Small intestine (tissue), 7 donors: ENCODE measurements at regions not wholly inside any gene's neighbourhood (a gene's known extent, or its start where the extent isn't known, plus 50 kb on each side); places are given as distances from the start of the nearest gene placed in this dataset.
"Not testable (repeated sequence)": the region's sequence is repeated elsewhere in the genome, so short reads cannot be mapped to it uniquely, and the experiment has no call there.

ENCODE experiments used
- DNase-seq, 2 donors: peaks; one replicate each; pipeline versions ENCODE4 v3.0.0 to v3.0.0-alpha.2; 2013
- FAIRE-seq: peaks from 2 replicates; lab custom pipeline; 2012; peaks lifted over from hg19 to GRCh38; lab: Jason Lieb, UNC
- H3K27ac ChIP-seq, 3 donors: one replicate each; pipeline ENCODE4 v1.5.1; 2013; ENCODE audit warnings: low read length in 2 of 3, mild to moderate bottlenecking in 2 of 3, control low read depth in 1 of 3, inconsistent platforms in 1 of 3, low read depth in 1 of 3, moderate library complexity in 1 of 3
- H3K27me3 ChIP-seq, 3 donors: one replicate each; pipeline ENCODE4 v1.6.1; 2013; ENCODE audit warnings: low read length in 3 of 3, inconsistent platforms in 1 of 3; ENCODE audit not compliant: control insufficient read depth in 3 of 3, insufficient read depth in 3 of 3
- H3K36me3 ChIP-seq, 3 donors: one replicate each; pipeline ENCODE4 v1.6.1; 2013; ENCODE audit warnings: low read length in 3 of 3, inconsistent platforms in 1 of 3, low read depth in 1 of 3, mild to moderate bottlenecking in 1 of 3, moderate library complexity in 1 of 3; ENCODE audit not compliant: control insufficient read depth in 3 of 3, insufficient read depth in 2 of 3
- H3K4me1 ChIP-seq, 3 donors: one replicate each; pipeline ENCODE4 v1.6.1; 2013; ENCODE audit warnings: low read length in 2 of 3, inconsistent platforms in 1 of 3, low read depth in 1 of 3, mild to moderate bottlenecking in 1 of 3, moderate library complexity in 1 of 3; ENCODE audit not compliant: control insufficient read depth in 3 of 3, insufficient read depth in 2 of 3
- H3K4me3 ChIP-seq, 3 donors: one replicate each; pipeline ENCODE4 v1.5.1; 2013; ENCODE audit warnings: low read length in 3 of 3, control low read depth in 1 of 3, inconsistent platforms in 1 of 3, low read depth in 1 of 3, mild to moderate bottlenecking in 1 of 3, moderate library complexity in 1 of 3
- H3K9me3 ChIP-seq, 2 donors: one replicate each; pipeline ENCODE4 v1.6.1; 2013; ENCODE audit warnings: low read depth in 1 of 2, low read length in 1 of 2; ENCODE audit not compliant: control insufficient read depth in 2 of 2, insufficient read depth in 1 of 2
- WGBS, 3 donors: extraction: QIAGEN DNeasy Blood & Tissue Kit; methylation state at CpG; one replicate each; pipeline ENCODE4 v1.1.7; 2013; 5-methylcytosine and 5-hydroxymethylcytosine counted together
- donor health status: healthy with polysubstance abuse.
- donor health status: control.
- donor health status: control.
- donor health status: Bipolar disorder and iron deficiency.
- donor health status: healthy.

DNA sequence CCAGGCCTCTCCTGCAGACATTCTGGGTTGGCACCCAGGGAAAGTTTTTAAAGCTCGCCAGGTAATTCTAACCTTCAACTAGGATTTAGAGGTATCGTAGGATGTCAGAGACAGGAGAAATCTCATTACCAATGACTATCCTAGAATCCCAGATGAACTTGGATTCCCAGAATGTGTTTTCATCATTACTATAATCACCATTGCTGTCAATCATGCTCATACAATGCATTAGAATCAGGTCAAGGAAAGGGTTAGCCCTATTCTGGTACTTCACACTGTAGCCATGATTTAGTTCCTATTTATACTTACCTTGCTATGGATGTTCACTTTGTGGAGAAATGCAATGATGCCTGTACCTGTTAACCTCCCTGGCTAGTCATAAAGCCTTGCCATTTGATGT, 67.0 kb upstream of the GPR158 start:
- 89 to 94% (median 90%) methylated on average over 2 of the region's 2 CpGs for WGBS, 3 donors
- Histone ChIP-seq H3K4me3 (no peak overlapping the region), H3K36me3 (no peaks in the 10 kb centered on the region), H3K27ac (no peak overlapping the region), H3K4me1 (no peaks in the 10 kb centered on the region), H3K27me3 (peaks cover 0 to 3% (median 2%) of the 10 kb centered on the region in 3 donors), H3K9me3 (no peaks in the 10 kb centered on the region)
- FAIRE-seq (no peak), DNase-seq (no peak)

DNA sequence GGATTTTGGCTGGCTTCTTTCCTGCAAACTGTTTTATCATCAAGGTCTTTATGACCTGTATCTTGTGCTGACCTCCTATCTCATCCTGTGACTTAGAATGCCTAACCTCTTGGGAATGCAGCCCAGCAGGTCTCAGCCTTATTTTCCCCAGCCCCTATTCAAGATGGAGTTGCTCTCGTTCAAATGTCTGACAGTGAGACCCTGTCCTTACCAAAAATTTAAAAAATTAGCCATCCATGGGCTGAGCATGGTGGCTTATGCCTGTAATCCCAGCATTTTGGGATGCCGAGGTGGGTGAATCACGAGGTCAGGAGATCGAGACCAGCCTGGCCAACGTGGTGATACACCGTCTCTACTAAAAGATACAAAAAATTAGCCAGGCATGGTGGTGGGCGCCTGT, 64.9 kb upstream of the GPR158 start:
- not testable (repeated sequence) for FAIRE-seq, H3K27me3 ChIP-seq
- 89 to 90% (median 90%) methylated on average over 7 of the region's 7 CpGs for WGBS, 3 donors

DNA sequence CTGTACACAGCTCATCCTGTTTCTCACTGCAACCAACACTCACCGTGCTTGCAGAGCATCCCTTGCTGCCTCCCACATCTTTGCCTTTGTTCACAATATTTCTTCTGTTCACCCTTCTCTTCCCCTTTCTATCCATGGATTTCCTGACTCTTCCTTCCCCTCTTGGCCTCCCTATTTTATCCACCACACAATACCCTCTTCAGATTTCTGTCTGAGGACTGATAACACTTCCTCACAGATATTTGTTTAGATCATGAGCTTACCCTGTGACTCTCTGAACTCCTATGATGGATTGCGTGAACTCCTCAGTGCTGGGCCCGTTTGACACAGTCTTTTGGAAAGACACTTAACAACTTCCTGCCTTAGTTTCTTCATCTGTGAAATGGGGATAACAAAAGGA, 62.8 kb upstream of the GPR158 start:
- FAIRE-seq (no peak), DNase-seq (no peak)
- no peak overlapping the region for H3K4me3 ChIP-seq
- no peaks in the 10 kb centered on the region for H3K9me3 ChIP-seq
- peaks cover 0 to 3% (median 0%) of the 10 kb centered on the region in 3 donors for H3K4me1 ChIP-seq
- H3K36me3 ChIP-seq: no peaks in the 10 kb centered on the region
- 66 to 78% (median 71%) methylated on average over 3 of the region's 3 CpGs for WGBS, 3 donors
- peaks cover 0 to 2% (median 0%) of the 10 kb centered on the region in 3 donors for H3K27me3 ChIP-seq
- H3K27ac ChIP-seq: no peak overlapping the region

More for the DNA sequence above, 64.9 kb upstream of the GPR158 start:
- H3K27ac ChIP-seq, H3K9me3 ChIP-seq, H3K36me3 ChIP-seq, DNase-seq, H3K4me3 ChIP-seq, H3K4me1 ChIP-seq: not testable (repeated sequence)

DNA sequence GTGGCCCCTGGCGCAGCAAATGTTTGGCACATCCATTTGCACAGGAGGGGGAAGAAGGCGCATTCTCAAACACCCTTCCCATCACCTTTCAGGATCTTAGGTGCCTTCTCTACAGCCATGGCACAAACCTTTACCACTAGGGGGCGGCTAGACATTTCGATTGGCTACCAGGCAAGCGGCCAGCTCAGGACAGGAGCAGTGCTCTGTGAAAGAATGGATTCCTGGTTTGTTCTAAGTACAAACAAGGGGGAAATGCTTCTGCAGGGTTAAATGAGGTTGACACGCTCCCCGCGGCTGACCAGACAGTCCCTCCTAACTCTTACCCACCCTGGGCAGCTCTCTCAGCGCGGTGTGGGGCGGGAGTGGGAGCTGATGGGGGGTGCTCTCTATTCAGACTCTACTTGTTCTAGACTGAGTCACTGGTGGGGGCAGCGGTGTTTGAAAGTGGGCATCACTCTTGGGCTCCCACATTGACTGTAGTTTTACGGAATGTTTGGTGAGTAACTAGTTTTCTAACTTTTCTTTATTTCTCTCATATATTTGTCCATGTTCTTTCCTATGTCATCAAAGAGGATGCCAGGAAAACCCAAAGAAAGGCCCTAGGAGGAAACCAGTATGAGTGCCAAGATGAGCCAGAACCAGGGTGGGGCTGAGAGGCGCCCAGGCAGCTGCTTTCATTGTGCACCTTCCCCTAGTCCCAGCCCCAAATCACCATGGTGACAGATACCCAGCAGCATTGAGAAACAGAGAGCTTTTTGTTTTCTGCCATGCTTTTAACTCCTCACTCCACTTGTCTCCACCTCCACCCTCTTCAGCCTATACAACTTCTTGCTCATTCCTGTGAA, 61.4 kb upstream of the GPR158 start:
- H3K4me3 ChIP-seq: no peak overlapping the region
- no peak overlapping the region for H3K27ac ChIP-seq
- no peaks in the 10 kb centered on the region for H3K27me3 ChIP-seq
- DNase-seq: peak; percentile 77
- FAIRE-seq: no peak
- H3K4me1 ChIP-seq: peaks cover 0 to 3% (median 0%) of the 10 kb centered on the region in 3 donors
- H3K9me3 ChIP-seq: no peaks in the 10 kb centered on the region
- no peaks in the 10 kb centered on the region for H3K36me3 ChIP-seq
- 6 to 20% (median 11%) methylated on average over 14 of the region's 14 CpGs for WGBS, 3 donors

GRCh38 chr10:25114036-25114411, 60.8 kb upstream of the GPR158 start:
- peaks cover 0 to 3% (median 0%) of the 10 kb centered on the region in 3 donors for H3K4me1 ChIP-seq
- H3K27me3 ChIP-seq: no peaks in the 10 kb centered on the region
- H3K36me3 ChIP-seq: no peaks in the 10 kb centered on the region
- no peak overlapping the region for H3K27ac ChIP-seq
- no peaks in the 10 kb centered on the region for H3K9me3 ChIP-seq
- WGBS, 3 donors: 39 to 72% (median 58%) methylated on average over 2 of the region's 2 CpGs
- FAIRE-seq: no peak
- DNase-seq: no peak
- H3K4me3 ChIP-seq: no peak overlapping the region

DNA sequence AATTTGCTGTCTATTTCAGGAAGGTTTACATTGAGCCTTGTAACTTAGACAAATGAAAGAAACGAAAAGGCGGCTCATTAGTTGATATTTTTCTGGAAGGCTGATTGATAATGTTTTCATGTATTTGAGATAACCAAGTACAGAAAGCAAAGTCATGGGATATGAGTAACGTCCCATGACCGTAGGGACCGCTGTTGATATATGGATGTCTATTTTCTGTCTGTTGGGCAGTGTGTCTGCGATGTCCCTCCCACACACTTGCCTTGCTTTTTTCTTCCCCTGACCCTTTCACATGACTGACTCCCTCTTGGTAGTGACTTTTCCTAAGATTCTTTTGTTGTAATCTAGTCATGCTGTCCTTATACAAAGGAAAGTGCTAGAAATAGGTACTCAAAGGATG, 57.0 kb upstream of the GPR158 start:
- WGBS, 3 donors: 84 to 96% (median 96%) methylated on average over 6 of the region's 6 CpGs
- H3K27me3 ChIP-seq: no peaks in the 10 kb centered on the region
- no peak overlapping the region for H3K27ac ChIP-seq
- H3K36me3 ChIP-seq: no peaks in the 10 kb centered on the region
- FAIRE-seq (no peak), DNase-seq (no peak)
- no peak overlapping the region for H3K4me3 ChIP-seq
- H3K9me3 ChIP-seq: no peaks in the 10 kb centered on the region
- H3K4me1 ChIP-seq: peaks cover 0 to 3% (median 0%) of the 10 kb centered on the region in 3 donors

DNA sequence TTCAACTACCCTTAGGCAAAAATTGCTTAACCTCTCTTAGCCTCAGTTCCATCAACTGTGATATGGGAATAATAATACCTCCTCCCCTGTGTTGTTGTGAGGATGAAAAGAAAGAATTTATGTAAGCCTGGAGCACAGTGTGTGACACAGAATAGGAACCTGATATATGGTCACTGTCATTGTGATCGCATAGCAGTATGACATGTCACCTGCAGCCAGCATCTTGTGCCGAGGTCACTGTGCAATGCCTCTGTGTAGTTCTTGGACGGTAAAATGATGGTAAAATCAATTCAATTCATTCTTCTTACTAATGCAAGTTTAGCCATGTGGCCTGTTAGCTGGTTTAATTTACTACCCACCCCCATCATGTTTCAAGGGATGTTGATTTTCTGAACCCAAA, 54.6 kb upstream of the GPR158 start:
- Histone ChIP-seq H3K27ac (no peak overlapping the region), H3K4me3 (no peak overlapping the region), H3K27me3 (no peaks in the 10 kb centered on the region), H3K9me3 (no peaks in the 10 kb centered on the region), H3K36me3 (no peaks in the 10 kb centered on the region), H3K4me1 (no peaks in the 10 kb centered on the region)
- 91 to 99% (median 95%) methylated on average over 3 of the region's 3 CpGs for WGBS, 3 donors
- FAIRE-seq (no peak), DNase-seq (no peak)
